ENCODE measurements at regions not wholly inside any gene's neighbourhood (a gene's known extent, or its start where the extent isn't known, plus 50 kb on each side); places are given as distances from the start of the nearest gene placed in this dataset.
"Not testable (repeated sequence)": the region's sequence is repeated elsewhere in the genome, so short reads cannot be mapped to it uniquely, and the experiment has no call there.

DNA sequence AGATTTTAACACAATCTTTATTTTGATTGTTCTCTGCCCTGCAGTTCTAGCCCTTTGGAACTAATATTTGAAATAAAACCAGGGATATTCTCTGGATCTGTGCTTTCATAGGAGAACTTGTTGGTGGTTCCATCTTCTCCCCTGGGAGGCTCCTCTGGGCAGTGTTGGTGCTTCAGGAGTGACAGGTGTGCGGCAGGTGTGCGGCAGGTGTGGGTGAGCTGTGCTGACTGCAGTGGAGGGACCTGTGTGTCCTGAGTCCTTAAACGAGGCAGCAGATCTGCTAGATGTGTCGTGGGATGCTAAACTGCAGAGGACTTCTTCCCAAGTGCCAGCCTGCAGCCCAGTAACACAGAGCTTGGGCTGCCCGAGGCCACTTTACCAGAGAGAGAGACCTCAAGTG is 98.4 kb downstream of the LYZL1 start:
- no peak for ATAC-seq
- Histone ChIP-seq H3K4me3 (ENCODE audit: low read depth in 2 of 2, low read length in 2 of 2) (no peak overlapping the region), H3K27ac (ENCODE audit: low read length) (no peak overlapping the region), H3K27me3 (ENCODE audit: control insufficient read depth, insufficient read depth, low read length) (no peaks in the 10 kb centered on the region), H3K9me3 (ENCODE audit: control insufficient read depth, insufficient read depth, low read depth, low read length) (no peaks in the 10 kb centered on the region), H3K4me1 (ENCODE audit: control insufficient read depth, insufficient read depth, low read length) (no peaks in the 10 kb centered on the region), H3K36me3 (ENCODE audit: control insufficient read depth, insufficient read depth, low read length) (no peaks in the 10 kb centered on the region)
- TF ChIP-seq, protein P1, sequence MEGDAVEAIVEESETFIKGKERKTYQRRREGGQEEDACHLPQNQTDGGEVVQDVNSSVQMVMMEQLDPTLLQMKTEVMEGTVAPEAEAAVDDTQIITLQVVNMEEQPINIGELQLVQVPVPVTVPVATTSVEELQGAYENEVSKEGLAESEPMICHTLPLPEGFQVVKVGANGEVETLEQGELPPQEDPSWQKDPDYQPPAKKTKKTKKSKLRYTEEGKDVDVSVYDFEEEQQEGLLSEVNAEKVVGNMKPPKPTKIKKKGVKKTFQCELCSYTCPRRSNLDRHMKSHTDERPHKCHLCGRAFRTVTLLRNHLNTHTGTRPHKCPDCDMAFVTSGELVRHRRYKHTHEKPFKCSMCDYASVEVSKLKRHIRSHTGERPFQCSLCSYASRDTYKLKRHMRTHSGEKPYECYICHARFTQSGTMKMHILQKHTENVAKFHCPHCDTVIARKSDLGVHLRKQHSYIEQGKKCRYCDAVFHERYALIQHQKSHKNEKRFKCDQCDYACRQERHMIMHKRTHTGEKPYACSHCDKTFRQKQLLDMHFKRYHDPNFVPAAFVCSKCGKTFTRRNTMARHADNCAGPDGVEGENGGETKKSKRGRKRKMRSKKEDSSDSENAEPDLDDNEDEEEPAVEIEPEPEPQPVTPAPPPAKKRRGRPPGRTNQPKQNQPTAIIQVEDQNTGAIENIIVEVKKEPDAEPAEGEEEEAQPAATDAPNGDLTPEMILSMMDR (IDR thresholded peaks at IDR 0.05) = no peak
- no peak for TF ChIP-seq POLR2AphosphoS5 (IDR thresholded peaks at IDR 0.05; ENCODE audit: low read depth, low read length)
- TF ChIP-seq, protein P2, sequence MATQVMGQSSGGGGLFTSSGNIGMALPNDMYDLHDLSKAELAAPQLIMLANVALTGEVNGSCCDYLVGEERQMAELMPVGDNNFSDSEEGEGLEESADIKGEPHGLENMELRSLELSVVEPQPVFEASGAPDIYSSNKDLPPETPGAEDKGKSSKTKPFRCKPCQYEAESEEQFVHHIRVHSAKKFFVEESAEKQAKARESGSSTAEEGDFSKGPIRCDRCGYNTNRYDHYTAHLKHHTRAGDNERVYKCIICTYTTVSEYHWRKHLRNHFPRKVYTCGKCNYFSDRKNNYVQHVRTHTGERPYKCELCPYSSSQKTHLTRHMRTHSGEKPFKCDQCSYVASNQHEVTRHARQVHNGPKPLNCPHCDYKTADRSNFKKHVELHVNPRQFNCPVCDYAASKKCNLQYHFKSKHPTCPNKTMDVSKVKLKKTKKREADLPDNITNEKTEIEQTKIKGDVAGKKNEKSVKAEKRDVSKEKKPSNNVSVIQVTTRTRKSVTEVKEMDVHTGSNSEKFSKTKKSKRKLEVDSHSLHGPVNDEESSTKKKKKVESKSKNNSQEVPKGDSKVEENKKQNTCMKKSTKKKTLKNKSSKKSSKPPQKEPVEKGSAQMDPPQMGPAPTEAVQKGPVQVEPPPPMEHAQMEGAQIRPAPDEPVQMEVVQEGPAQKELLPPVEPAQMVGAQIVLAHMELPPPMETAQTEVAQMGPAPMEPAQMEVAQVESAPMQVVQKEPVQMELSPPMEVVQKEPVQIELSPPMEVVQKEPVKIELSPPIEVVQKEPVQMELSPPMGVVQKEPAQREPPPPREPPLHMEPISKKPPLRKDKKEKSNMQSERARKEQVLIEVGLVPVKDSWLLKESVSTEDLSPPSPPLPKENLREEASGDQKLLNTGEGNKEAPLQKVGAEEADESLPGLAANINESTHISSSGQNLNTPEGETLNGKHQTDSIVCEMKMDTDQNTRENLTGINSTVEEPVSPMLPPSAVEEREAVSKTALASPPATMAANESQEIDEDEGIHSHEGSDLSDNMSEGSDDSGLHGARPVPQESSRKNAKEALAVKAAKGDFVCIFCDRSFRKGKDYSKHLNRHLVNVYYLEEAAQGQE (IDR thresholded peaks at IDR 0.05; ENCODE audit: insufficient read depth in 1 of 2, low read depth in 2 of 2, low read length in 1 of 2) = no peak
- TF ChIP-seq SIN3A (IDR thresholded peaks at IDR 0.05; ENCODE audit: borderline replicate concordance, insufficient read depth, low read depth, low read length) = no peak
- no peak for TF ChIP-seq TCF7L2 (IDR thresholded peaks at IDR 0.05; ENCODE audit: low read depth, low read length)
- ChIA-PET CTCF (no interaction called here), POLR2A (no interaction called here)
- no TSS peak for BruUV-seq (replicated peaks)
- intact Hi-C loops (cut with micrococcal nuclease; ENCODE audit: unreplicated experiment) (no loop called here), in situ Hi-C loops (cut with HindIII; ENCODE audit: low pct_unique_long_range_greater_than_20kb, low sequenced_read_pairs) (no loop called here)
- DNase-seq (ENCODE audit: low read depth, low spot score) = no peak

DNA sequence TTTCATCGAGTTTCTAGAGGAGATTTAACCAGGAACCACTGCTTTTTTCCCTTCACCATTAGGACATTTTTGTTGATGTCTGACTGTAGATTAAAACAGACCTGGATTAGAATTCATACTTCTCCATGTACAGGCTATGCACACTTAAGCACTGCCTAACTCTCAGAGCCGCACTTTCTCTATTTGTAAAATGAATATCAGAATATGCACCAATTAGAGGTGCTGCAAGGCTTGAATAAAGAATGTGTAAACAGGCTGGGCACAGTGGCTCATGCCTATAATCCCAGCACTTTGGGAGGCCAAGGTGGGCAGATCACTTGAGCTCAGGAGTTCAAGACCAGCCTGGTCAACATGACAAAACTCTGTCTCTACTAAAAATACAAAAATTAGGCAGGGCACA is 99.2 kb downstream of the LYZL1 start:
- CTCF ChIA-PET = interaction anchor here (0.7 kb wide), 1 partner anchor 563 kb away, joined by 4 read pairs; no protein-coding TSS in a partner anchor
- POLR2A ChIA-PET; ATAC-seq; H3K36me3 ChIP-seq (ENCODE audit: control insufficient read depth, insufficient read depth, low read length); H3K9me3 ChIP-seq (ENCODE audit: control insufficient read depth, insufficient read depth, low read depth, low read length); H3K4me3 ChIP-seq (ENCODE audit: low read depth in 2 of 2, low read length in 2 of 2); H3K4me1 ChIP-seq (ENCODE audit: control insufficient read depth, insufficient read depth, low read length); BruUV-seq (replicated peaks); in situ Hi-C loops (cut with HindIII; ENCODE audit: low pct_unique_long_range_greater_than_20kb, low sequenced_read_pairs); H3K27ac ChIP-seq (ENCODE audit: low read length); intact Hi-C loops (cut with micrococcal nuclease; ENCODE audit: unreplicated experiment); H3K27me3 ChIP-seq (ENCODE audit: control insufficient read depth, insufficient read depth, low read length); DNase-seq (ENCODE audit: low read depth, low spot score): not testable (repeated sequence)

DNA sequence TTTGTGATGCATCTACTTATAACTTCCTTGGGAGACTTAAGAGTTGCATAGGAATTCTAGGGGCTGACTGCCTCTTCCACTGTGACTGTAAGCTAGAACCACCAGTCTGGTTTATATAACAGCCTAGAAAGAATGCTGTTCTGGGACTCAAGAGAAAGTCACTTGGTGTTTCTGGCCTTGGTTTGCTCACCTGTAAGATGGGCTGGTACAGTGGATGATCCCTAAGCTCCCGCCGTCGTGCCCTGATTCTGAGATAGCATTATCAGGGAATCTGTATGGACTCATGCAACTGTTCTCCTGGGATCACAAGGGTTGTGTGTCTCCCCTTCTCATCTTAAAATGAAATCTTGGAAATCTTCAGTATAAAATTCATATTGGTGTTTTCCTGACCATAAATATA is 100.6 kb downstream of the LYZL1 start:
- no peak for DNase-seq (ENCODE audit: low read depth, low spot score)
- Histone ChIP-seq H3K27ac (ENCODE audit: low read length) (no peak overlapping the region), H3K4me1 (ENCODE audit: control insufficient read depth, insufficient read depth, low read length) (no peaks in the 10 kb centered on the region), H3K4me3 (ENCODE audit: low read depth in 2 of 2, low read length in 2 of 2) (no peak overlapping the region), H3K27me3 (ENCODE audit: control insufficient read depth, insufficient read depth, low read length) (no peaks in the 10 kb centered on the region), H3K9me3 (ENCODE audit: control insufficient read depth, insufficient read depth, low read depth, low read length) (no peaks in the 10 kb centered on the region), H3K36me3 (ENCODE audit: control insufficient read depth, insufficient read depth, low read length) (no peaks in the 10 kb centered on the region)
- ATAC-seq = no peak
- BruUV-seq (replicated peaks) = no TSS peak
- ChIA-PET POLR2A (no interaction called here), CTCF (no interaction called here)
- in situ Hi-C loops (cut with HindIII; ENCODE audit: low pct_unique_long_range_greater_than_20kb, low sequenced_read_pairs) = no loop called here
- TF ChIP-seq POLR2AphosphoS5 (IDR thresholded peaks at IDR 0.05; ENCODE audit: low read depth, low read length) = no peak
- no peak for TF ChIP-seq TCF7L2 (IDR thresholded peaks at IDR 0.05; ENCODE audit: low read depth, low read length)
- TF ChIP-seq, protein P1 (IDR thresholded peaks at IDR 0.05) = no peak
- TF ChIP-seq, protein P2 (IDR thresholded peaks at IDR 0.05; ENCODE audit: insufficient read depth in 1 of 2, low read depth in 2 of 2, low read length in 1 of 2) = no peak
- no peak for TF ChIP-seq SIN3A (IDR thresholded peaks at IDR 0.05; ENCODE audit: borderline replicate concordance, insufficient read depth, low read depth, low read length)
- intact Hi-C loops (cut with micrococcal nuclease; ENCODE audit: unreplicated experiment) = no loop called here

Measured in Panc1 (cell line).